Left ventricle myocardium inferior (tissue), 1 donor: ENCODE measurements at regions not wholly inside any gene's neighbourhood (a gene's known extent, or its start where the extent isn't known, plus 50 kb on each side); places are given as distances from the start of the nearest gene placed in this dataset.

Experiments
- DNase-seq: peaks from one replicate; pipeline ENCODE4 v3.0.0-alpha.2; 2020
- H3K27ac ChIP-seq: fragments of 200-600 bp; replicated peaks from 2 replicates; pipeline ENCODE4 v1.8.0; 2021
- H3K27me3 ChIP-seq: fragments of 200-600 bp; 2 replicates; pipeline ENCODE4 v1.8.0; 2021; ENCODE audit warnings: low read depth
- H3K36me3 ChIP-seq: fragments of 200-600 bp; 2 replicates; pipeline ENCODE4 v1.8.0; 2021
- H3K4me1 ChIP-seq: fragments of 200-600 bp; 2 replicates; pipeline ENCODE4 v1.8.0; 2021
- H3K4me3 ChIP-seq: fragments of 200-600 bp; 2 replicates; pipeline ENCODE4 v1.8.0; 2021; ENCODE audit warnings: mild to moderate bottlenecking, moderate library complexity
- H3K9me3 ChIP-seq: fragments of 200-600 bp; replicated peaks from 2 replicates; pipeline ENCODE4 v1.8.0; 2021
- intact Hi-C: fragments of 100-400 bp; cut with micrococcal nuclease; formaldehyde crosslinking; loops from one replicate; pipeline ENCODE4 v1.11.0; 2022
- TF ChIP-seq, protein P1 (sequence below): fragments of 200-600 bp; IDR thresholded peaks from 2 replicates; pipeline ENCODE4 v1.8.0; 2021; ENCODE audit warnings: antibody characterized with exemption, mild to moderate bottlenecking, borderline replicate concordance
- donor health status: DM: no; HTN: yes; CAD: no; lungs with severe emphysema.

DNA sequence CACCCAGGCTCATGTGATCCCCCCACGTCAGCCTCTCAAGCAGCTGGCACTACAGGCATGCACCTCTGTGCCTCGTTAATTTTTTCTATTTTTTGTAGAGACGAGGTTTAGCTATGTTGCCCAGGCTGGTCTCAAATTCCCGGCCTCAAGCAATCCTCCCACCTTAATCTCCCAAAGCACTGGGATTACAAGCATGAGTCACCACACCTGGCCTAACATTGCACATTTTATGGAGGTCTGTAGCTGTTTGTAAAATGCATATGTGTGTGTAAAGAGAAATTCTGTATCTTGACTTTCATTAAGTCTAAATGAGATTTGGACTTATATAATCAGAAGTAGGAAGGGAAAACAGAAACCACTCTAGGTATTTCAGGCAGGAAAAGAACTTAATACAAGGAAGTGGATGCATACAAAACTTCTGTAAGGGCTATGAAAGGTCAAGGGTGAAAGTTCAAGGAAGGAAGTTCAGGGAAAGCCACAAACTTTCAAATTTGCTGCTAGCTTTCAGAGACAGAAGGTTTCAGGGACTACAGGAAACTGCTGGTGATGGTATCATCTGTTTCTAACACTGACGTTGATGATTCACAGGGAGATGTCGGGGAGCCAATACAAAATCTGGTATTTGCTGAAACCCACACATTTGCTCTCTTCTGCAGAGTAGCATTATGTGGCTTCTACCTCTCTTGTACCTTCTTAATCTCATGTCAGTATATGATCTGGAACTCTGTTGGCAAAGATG, 209.4 kb downstream of the PIK3R1 start:
- no peaks in the 10 kb centered on the region for H3K27me3 ChIP-seq
- H3K4me1 ChIP-seq, result peaks cover 13% of the 10 kb centered on the region
- no peak overlapping the region for H3K27ac ChIP-seq
- TF ChIP-seq, protein P1, sequence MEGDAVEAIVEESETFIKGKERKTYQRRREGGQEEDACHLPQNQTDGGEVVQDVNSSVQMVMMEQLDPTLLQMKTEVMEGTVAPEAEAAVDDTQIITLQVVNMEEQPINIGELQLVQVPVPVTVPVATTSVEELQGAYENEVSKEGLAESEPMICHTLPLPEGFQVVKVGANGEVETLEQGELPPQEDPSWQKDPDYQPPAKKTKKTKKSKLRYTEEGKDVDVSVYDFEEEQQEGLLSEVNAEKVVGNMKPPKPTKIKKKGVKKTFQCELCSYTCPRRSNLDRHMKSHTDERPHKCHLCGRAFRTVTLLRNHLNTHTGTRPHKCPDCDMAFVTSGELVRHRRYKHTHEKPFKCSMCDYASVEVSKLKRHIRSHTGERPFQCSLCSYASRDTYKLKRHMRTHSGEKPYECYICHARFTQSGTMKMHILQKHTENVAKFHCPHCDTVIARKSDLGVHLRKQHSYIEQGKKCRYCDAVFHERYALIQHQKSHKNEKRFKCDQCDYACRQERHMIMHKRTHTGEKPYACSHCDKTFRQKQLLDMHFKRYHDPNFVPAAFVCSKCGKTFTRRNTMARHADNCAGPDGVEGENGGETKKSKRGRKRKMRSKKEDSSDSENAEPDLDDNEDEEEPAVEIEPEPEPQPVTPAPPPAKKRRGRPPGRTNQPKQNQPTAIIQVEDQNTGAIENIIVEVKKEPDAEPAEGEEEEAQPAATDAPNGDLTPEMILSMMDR, result no peak
- no peaks in the 10 kb centered on the region for H3K9me3 ChIP-seq
- intact Hi-C loops, result no loop called here
- no peak for DNase-seq
- H3K36me3 ChIP-seq, result no peaks in the 10 kb centered on the region
- no peak overlapping the region for H3K4me3 ChIP-seq

DNA sequence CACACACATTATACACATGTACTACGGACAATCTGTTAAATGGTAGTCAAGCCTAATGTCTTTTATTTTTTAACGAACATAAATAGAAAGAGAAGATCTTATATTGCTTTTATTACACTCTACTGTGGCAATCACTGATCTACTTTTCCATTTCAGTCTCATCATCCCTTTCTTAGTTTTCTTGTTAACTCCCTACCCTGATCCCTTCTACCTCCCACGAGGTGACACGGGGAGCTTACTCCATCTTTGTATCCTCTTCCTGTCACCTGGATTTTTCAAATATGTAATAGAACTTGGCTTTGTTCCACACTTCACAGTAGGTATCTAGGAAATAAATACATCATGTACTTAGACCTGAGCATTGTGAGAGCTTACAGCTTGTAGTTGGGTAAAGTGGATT, 211.0 kb downstream of the PIK3R1 start:
- no peaks in the 10 kb centered on the region for H3K9me3 ChIP-seq

DNA sequence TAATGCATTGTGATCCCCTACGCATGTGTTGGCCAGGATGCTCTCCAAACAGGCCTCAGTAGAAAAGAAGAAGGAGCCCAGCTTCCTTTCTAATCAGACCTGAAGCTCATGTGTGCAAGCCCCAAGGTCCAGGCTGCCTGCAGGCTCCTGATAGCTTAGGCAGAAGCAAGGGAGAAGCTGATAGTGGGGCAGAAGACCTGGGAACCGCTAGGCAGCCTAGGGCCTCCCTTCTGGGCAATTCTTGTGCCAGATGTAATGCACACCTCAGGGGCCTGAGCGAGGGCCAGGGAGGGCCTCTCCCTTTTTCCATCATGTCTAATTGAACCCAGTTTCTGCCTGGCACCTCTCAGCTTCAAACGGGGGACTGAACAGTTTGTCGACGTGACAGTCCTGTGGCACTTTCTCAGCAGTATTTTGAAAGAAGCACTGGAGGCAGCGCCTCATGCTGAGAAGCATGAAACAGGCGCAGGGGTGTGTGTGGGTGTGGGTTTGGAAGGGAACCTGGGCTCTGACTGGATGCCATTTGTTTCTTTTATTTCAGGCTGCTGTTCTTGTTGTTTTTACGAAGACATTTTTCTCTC, 212.8 kb downstream of the PIK3R1 start:
- TF ChIP-seq, protein P1, result no peak
- no peak for DNase-seq
- no peaks in the 10 kb centered on the region for H3K27me3 ChIP-seq
- H3K27ac ChIP-seq, result no peak overlapping the region
- intact Hi-C loops, result no loop called here
- H3K4me1 ChIP-seq, result peaks cover 11% of the 10 kb centered on the region
- no peaks in the 10 kb centered on the region for H3K9me3 ChIP-seq
- no peaks in the 10 kb centered on the region for H3K36me3 ChIP-seq
- H3K4me3 ChIP-seq, result no peak overlapping the region

More for the DNA sequence above, 211.0 kb downstream of the PIK3R1 start:
- intact Hi-C loops, result no loop called here
- H3K27me3 ChIP-seq, result no peaks in the 10 kb centered on the region
- H3K4me3 ChIP-seq, result no peak overlapping the region
- H3K4me1 ChIP-seq, result no peaks in the 10 kb centered on the region
- no peak overlapping the region for H3K27ac ChIP-seq
- TF ChIP-seq, protein P1, result no peak
- no peak for DNase-seq
- no peaks in the 10 kb centered on the region for H3K36me3 ChIP-seq

DNA sequence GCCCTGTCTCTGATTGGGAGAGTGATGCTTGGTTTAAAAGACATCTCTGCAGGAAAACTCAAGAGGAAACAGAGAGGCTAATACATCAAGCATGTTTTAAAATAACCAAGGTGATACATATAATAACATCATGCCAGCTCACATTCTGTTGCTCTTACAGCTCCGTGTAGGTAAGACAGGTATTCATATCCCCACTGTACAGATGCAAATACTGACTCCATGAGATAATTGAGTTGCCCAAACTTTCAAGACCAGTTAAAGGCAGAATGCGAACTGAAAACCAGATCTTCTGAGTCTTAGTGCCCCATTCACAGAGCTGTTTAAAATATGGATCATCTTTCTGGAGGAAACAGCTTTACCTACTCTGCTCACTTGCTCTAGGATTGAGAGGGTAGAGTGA, 214.0 kb downstream of the PIK3R1 start:
- Histone ChIP-seq H3K4me3 (no peak overlapping the region), H3K27ac (no peak overlapping the region), H3K9me3 (no peaks in the 10 kb centered on the region), H3K36me3 (no peaks in the 10 kb centered on the region), H3K27me3 (no peaks in the 10 kb centered on the region), H3K4me1 (peaks cover 23% of the 10 kb centered on the region)
- DNase-seq, result no peak
- intact Hi-C loops, result no loop called here
- TF ChIP-seq, protein P1, result no peak

DNA sequence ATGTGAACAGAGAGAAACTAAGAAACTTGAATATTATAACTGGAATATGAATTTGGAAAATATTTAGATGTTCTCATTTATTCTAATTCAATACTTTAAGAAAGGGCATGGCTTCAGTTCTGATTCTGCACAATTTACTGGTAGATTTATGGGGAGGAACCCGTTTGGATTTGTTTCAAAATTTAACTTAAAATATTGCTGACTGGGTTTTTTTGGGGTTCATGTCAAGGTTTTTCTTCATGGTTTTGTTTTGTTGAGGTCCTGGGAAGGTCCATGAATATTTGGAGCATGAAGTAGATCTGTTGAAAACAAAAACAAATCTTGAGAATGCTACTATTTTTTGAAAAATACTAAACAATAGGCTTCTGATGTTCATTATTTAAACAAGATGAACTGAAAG, 214.7 kb downstream of the PIK3R1 start:
- Histone ChIP-seq H3K4me3 (no peak overlapping the region), H3K27me3 (no peaks in the 10 kb centered on the region), H3K9me3 (no peaks in the 10 kb centered on the region), H3K27ac (no peak overlapping the region), H3K36me3 (no peaks in the 10 kb centered on the region), H3K4me1 (peaks cover 28% of the 10 kb centered on the region)
- intact Hi-C loops, result no loop called here
- TF ChIP-seq, protein P1, result no peak
- DNase-seq, result no peak
